ENCODE measurements at regions not wholly inside any gene's neighbourhood (a gene's known extent, or its start where the extent isn't known, plus 50 kb on each side); places are given as distances from the start of the nearest gene placed in this dataset.
"Not testable (repeated sequence)": the region's sequence is repeated elsewhere in the genome, so short reads cannot be mapped to it uniquely, and the experiment has no call there.

DNA sequence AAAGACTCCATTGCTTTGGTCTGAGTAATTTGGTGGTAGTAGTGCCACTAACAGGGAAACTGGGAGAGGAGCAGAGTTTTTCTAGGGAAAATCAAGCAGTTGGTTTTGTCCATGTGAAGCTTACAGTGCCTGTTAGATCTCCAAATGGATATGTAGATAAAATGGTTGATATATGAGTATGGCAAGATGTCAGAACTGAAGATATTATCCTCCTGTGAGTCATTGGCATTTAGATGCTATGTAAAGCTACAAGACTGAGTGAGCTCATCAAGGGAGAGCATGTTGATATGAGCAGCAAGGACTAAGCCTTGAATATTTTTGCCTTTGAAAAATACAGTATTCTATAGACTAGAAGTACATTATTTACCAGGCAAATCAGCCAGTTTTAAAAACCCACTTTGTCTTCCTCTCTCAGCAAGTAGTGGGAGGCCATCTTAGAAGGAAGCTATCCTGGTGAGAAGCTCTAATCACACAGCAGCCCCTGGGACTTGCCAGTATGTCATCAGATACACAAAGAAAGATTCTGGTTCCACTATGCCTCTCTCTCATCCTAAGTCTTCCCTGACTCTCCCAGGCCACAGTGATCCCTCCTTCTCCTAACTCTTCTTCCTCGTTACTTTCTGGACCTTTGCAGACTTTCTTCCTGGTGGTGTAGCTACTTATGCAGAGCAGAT is 77.4 kb upstream of the ANKRD28 start:
- TF ChIP-seq CTCF (conservative IDR thresholded peaks at IDR 0.05), result no peak
- H3K27ac ChIP-seq, result no peak overlapping the region

DNA sequence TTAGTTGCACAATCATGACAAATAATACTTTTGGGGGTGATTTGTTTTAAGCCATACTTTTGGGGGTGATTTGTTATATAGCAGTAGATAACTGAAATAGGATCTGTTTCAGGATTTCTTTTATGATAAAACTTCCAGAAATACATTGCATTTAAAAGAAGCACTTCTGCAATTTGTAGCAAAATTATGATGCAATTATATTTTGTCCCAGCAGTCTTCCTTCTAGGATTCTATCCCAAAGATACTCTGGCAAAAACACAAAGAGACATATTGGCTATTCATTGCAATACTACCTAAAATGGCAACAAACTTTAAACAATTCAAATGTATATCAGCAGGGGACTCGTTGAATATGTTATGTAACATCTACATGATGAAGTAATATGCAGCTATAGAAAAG is 78.9 kb upstream of the ANKRD28 start:
- no peak for TF ChIP-seq CTCF (conservative IDR thresholded peaks at IDR 0.05)
- H3K27ac ChIP-seq, result no peak overlapping the region

DNA sequence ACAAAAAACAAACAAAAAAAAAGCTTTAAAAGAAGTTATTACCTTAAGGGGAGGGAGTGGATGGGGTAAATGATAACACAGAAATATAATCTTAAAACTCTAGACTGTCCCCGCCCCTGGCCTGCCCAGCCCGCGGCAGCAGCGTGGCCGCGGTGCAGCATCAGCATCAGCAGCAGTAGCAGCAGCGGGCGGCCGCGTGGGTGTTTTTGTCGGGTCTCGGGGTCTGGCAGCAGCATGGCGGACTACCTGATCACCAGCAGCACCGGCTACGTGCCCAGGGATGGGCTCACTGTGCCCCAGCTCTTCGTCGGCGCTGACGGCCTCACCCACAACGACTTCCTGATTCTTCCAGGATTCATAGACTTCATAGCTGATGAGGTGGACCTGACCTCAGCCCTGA is 80.0 kb upstream of the ANKRD28 start:
- no peak for TF ChIP-seq CTCF (conservative IDR thresholded peaks at IDR 0.05)
- H3K27ac ChIP-seq, result no peak overlapping the region

DNA sequence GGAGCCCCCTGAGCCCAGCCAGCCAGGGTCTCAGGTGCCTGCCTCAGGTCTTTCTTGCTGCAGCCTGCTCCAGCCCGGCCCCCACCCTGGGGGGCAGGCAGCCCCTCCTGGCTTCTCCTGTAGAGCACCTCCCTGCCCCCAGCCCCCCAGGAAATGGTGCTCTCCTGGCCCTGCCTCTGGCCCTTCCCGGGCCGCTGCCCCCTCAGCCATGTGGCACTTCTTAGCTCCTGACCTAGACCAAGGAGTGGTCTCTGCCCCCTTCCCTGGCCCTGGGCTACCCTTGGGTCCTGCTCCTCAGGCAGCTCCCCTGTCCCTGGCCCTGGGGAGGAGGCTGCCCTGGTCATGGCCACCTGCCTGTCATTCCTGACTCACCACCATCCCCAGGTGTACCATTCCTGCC is 82.0 kb upstream of the ANKRD28 start:
- H3K27ac ChIP-seq, result not testable (repeated sequence)

- peak overlapping the region; percentile 25; the same call in 1 of the 2 replicates for H3K27ac ChIP-seq
- no peak for TF ChIP-seq CTCF (conservative IDR thresholded peaks at IDR 0.05)
These were observed 84.8 kb upstream of the ANKRD28 start for GRCh38 chr3:15882577-15882976.

DNA sequence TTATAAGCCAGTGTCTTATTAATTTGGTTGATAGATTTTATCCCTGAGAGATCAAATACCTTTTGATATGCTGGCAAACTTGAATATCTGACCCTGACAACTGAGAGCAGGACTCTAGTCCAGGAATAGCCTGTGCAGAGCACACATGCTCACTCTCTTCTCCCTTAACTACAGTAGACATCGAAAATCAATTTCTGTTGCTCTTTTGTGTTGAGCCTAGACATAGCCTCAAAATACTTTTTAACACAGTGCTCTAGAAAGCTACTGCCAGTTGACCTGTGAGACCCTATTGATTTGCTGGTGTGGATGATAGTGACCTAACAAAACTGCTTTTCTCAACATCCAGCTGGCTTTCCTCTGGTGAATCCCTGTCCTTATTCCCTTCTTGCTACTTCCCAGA is 86.4 kb upstream of the ANKRD28 start:
- H3K27ac ChIP-seq, result no peak overlapping the region

DNA sequence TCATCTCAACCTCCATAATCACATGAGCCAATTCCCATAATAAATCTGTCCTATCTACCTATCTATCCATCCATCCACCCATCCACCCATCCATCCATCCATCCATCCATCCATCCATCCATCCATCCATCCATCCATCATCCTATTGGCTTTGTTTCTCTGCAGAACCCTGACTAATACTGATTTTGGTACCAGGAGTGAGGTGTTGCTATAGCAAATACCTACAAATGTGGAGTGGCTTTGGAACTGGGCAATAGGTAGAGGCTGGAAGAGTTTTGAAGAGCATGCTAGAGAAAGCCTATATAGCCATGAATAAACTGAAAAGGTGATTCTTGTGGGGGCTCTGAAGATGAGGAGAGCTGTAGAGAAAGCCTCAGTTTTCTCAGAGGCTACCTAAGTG is 88.7 kb upstream of the ANKRD28 start:
- H3K27ac ChIP-seq, result no peak overlapping the region
- TF ChIP-seq CTCF (conservative IDR thresholded peaks at IDR 0.05), result no peak

More for the DNA sequence above, 86.4 kb upstream of the ANKRD28 start:
- TF ChIP-seq CTCF (conservative IDR thresholded peaks at IDR 0.05), result no peak

DNA sequence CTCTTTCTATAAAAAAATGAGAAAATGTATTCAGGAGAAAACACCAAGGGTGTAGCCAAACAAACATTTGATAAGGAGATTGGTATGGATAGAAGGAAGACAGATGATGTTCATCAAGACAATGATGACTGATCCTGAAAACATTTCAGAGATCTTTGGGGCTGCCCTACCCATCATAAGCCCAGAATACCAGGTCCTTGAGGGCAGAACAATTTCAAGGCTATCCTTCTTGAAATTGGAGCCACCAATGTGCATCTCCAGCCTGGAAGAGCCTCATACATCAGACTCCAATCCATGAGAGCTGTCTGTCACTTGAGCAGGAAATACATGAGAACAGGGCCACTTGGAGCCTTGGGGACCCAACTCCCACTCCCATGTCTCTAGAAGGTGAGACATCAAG is 89.5 kb upstream of the ANKRD28 start:
- TF ChIP-seq CTCF (conservative IDR thresholded peaks at IDR 0.05), result no peak
- no peak overlapping the region for H3K27ac ChIP-seq

Data from VCaP (cell line).